Naive thymus-derived CD4-positive, alpha-beta T cell (primary cell): ENCODE measurements at regions not wholly inside any gene's neighbourhood (a gene's known extent, or its start where the extent isn't known, plus 50 kb on each side); places are given as distances from the start of the nearest gene placed in this dataset.

Source experiments
- ATAC-seq: fragments of 150-1000 bp; cut with Tn5 transposase; 2 replicates; pipeline ENCODE4 v1.10.0; 2021; ENCODE audit warnings: mild to moderate bottlenecking, moderate library complexity
- CTCF ChIA-PET: fragments of 350-600 bp; sonication (Branson Sonifier 250); formaldehyde crosslinking; loops from one replicate; lab custom pipeline; 2021; ENCODE audit warnings: antibody characterized with exemption; lab: Charles Lee
- POLR2A ChIA-PET: fragments of 350-600 bp; sonication (Branson Sonifier 250); formaldehyde crosslinking; loops from one replicate; lab custom pipeline; 2021; ENCODE audit warnings: antibody characterized with exemption, inconsistent platforms; lab: Charles Lee
- DNase-seq, 9 donors: peaks; one replicate each; pipeline versions ENCODE4 v3.0.0 to v3.0.0-alpha.2; 2020 to 2022; ENCODE audit warnings: mixed read lengths in 1 of 9
- H3K27ac ChIP-seq: one replicate; pipeline ENCODE4 v1.7.0; 2013; ENCODE audit warnings: mild to moderate bottlenecking, low read depth, low read length, moderate library complexity
- H3K27me3 ChIP-seq, 2 donors: one replicate each; pipeline ENCODE4 v1.7.0; 2013; ENCODE audit warnings: low read length in 2 of 2, mild to moderate bottlenecking in 2 of 2, moderate library complexity in 2 of 2; ENCODE audit not compliant: control insufficient read depth in 2 of 2, insufficient read depth in 2 of 2
- H3K36me3 ChIP-seq, 3 experiments: 1 replicate in 2 of 3; 2 replicates in 1 of 3; pipeline ENCODE4 v1.7.0; 2013; ENCODE audit warnings: low read length in 3 of 3, mild to moderate bottlenecking in 3 of 3, moderate library complexity in 1 of 3; ENCODE audit not compliant: insufficient read depth in 3 of 3, control insufficient read depth in 2 of 3
- H3K4me1 ChIP-seq, 2 donors: one replicate each; pipeline ENCODE4 v1.7.0; 2013; ENCODE audit warnings: low read length in 2 of 2, mild to moderate bottlenecking in 2 of 2, moderate library complexity in 1 of 2; ENCODE audit not compliant: control insufficient read depth in 2 of 2, insufficient read depth in 2 of 2
- H3K4me3 ChIP-seq: 2 replicates; pipeline ENCODE4 v1.7.0; 2013; ENCODE audit warnings: mild to moderate bottlenecking, low read length
- H3K9me3 ChIP-seq, 3 experiments: 1 replicate in 2 of 3; 2 replicates in 1 of 3; pipeline ENCODE4 v1.7.0; 2013; ENCODE audit warnings: low read length in 3 of 3; ENCODE audit not compliant: control insufficient read depth in 2 of 3
- H3K27ac Mint-ChIP-seq, 9 donors: one replicate each; pipeline ENCODE4 v1.8.0; 2020 to 2022; ENCODE audit warnings: mixed read lengths in 9 of 9, mild to moderate bottlenecking in 8 of 9, moderate library complexity in 5 of 9, inconsistent platforms in 2 of 9
- H3K27me3 Mint-ChIP-seq, 5 donors: one replicate each; pipeline ENCODE4 v1.8.0; 2021 to 2022; ENCODE audit warnings: mixed read lengths in 5 of 5, mild to moderate bottlenecking in 1 of 5
- H3K36me3 Mint-ChIP-seq, 5 donors: one replicate each; pipeline ENCODE4 v1.8.0; 2020 to 2022; ENCODE audit warnings: mixed read lengths in 5 of 5, mild to moderate bottlenecking in 3 of 5, inconsistent platforms in 1 of 5
- H3K4me1 Mint-ChIP-seq, 7 donors: one replicate each; pipeline ENCODE4 v1.8.0; 2020 to 2022; ENCODE audit warnings: mixed read lengths in 7 of 7, mild to moderate bottlenecking in 3 of 7, inconsistent platforms in 1 of 7
- H3K4me3 Mint-ChIP-seq, 10 donors: one replicate each; pipeline ENCODE4 v1.8.0; 2020 to 2022; ENCODE audit warnings: mild to moderate bottlenecking in 10 of 10, mixed read lengths in 10 of 10, moderate library complexity in 6 of 10, inconsistent platforms in 2 of 10
- H3K9me3 Mint-ChIP-seq, 11 donors: one replicate each; pipeline ENCODE4 v1.8.0; 2020 to 2022; ENCODE audit warnings: mixed read lengths in 11 of 11, mild to moderate bottlenecking in 4 of 11, inconsistent platforms in 1 of 11, moderate library complexity in 1 of 11
- intact Hi-C, 2 donors: fragments of 100-400 bp; cut with micrococcal nuclease; formaldehyde crosslinking; loops; one replicate each; pipeline ENCODE4 v1.15.1; 2023

GRCh38 chr7:19239951-19240350 is 94.7 kb upstream of the FERD3L start:
- POLR2A ChIA-PET = no interaction called here
- Mint-ChIP-seq H3K27me3 (peaks cover 0 to 4% (median 0%) of the 10 kb centered on the region in 5 donors), H3K36me3 (no peaks in the 10 kb centered on the region), H3K4me3 (no peak overlapping the region), H3K4me1 (no peaks in the 10 kb centered on the region), H3K9me3 (peaks cover 0 to 37% (median 12%) of the 10 kb centered on the region in 11 donors), H3K27ac (no peak overlapping the region)
- no peak for ATAC-seq
- H3K36me3 ChIP-seq = no peaks in the 10 kb centered on the region
- no peak overlapping the region for H3K4me3 ChIP-seq
- intact Hi-C loops = no loop called here
- H3K4me1 ChIP-seq = no peaks in the 10 kb centered on the region
- H3K27me3 ChIP-seq = no peaks in the 10 kb centered on the region
- CTCF ChIA-PET = no interaction called here
- no peaks in the 10 kb centered on the region for H3K9me3 ChIP-seq
- no peak for DNase-seq
- no peak overlapping the region for H3K27ac ChIP-seq

- CTCF ChIA-PET = no interaction called here
- H3K36me3 ChIP-seq = no peaks in the 10 kb centered on the region
- H3K9me3 ChIP-seq = no peaks in the 10 kb centered on the region
- Mint-ChIP-seq H3K27me3 (no peaks in the 10 kb centered on the region), H3K4me1 (no peaks in the 10 kb centered on the region), H3K4me3 (no peak overlapping the region), H3K27ac (no peak overlapping the region), H3K9me3 (peaks cover 0 to 23% (median 5%) of the 10 kb centered on the region in 11 donors), H3K36me3 (no peaks in the 10 kb centered on the region)
- no peak overlapping the region for H3K27ac ChIP-seq
- no peaks in the 10 kb centered on the region for H3K4me1 ChIP-seq
- no peak overlapping the region for H3K4me3 ChIP-seq
- ATAC-seq = no peak
- H3K27me3 ChIP-seq = no peaks in the 10 kb centered on the region
- POLR2A ChIA-PET = no interaction called here
- DNase-seq = no peak
- intact Hi-C loops = no loop called here
Observed at GRCh38 chr7:19235680-19236079, 90.5 kb upstream of the FERD3L start.

GRCh38 chr7:19224951-19225350 is 79.7 kb upstream of the FERD3L start:
- H3K4me1 Mint-ChIP-seq = no peaks in the 10 kb centered on the region
- POLR2A ChIA-PET = no interaction called here
- Histone ChIP-seq H3K27ac (no peak overlapping the region), H3K27me3 (no peaks in the 10 kb centered on the region), H3K9me3 (no peaks in the 10 kb centered on the region), H3K36me3 (no peaks in the 10 kb centered on the region), H3K4me3 (no peak overlapping the region), H3K4me1 (no peaks in the 10 kb centered on the region)
- H3K27ac Mint-ChIP-seq = no peak overlapping the region
- peaks cover 2 to 19% (median 14%) of the 10 kb centered on the region in 11 donors for H3K9me3 Mint-ChIP-seq
- DNase-seq = no peak
- ATAC-seq = no peak
- no peaks in the 10 kb centered on the region for H3K27me3 Mint-ChIP-seq
- CTCF ChIA-PET = no interaction called here
- no peak overlapping the region for H3K4me3 Mint-ChIP-seq
- intact Hi-C loops = no loop called here
- H3K36me3 Mint-ChIP-seq = no peaks in the 10 kb centered on the region

- H3K4me3 Mint-ChIP-seq = no peak overlapping the region
- H3K27me3 ChIP-seq = no peaks in the 10 kb centered on the region
- H3K36me3 Mint-ChIP-seq = no peaks in the 10 kb centered on the region
- H3K27ac ChIP-seq = no peak overlapping the region
- ChIA-PET POLR2A (no interaction called here), CTCF (no interaction called here)
- ATAC-seq = no peak
- no peaks in the 10 kb centered on the region for H3K27me3 Mint-ChIP-seq
- intact Hi-C loops = no loop called here
- no peak overlapping the region for H3K27ac Mint-ChIP-seq
- H3K9me3 ChIP-seq = no peaks in the 10 kb centered on the region
- no peak for DNase-seq
- no peaks in the 10 kb centered on the region for H3K4me1 Mint-ChIP-seq
- H3K9me3 Mint-ChIP-seq = peaks cover 0 to 12% (median 0%) of the 10 kb centered on the region in 11 donors
- no peak overlapping the region for H3K4me3 ChIP-seq
- H3K4me1 ChIP-seq = no peaks in the 10 kb centered on the region
- no peaks in the 10 kb centered on the region for H3K36me3 ChIP-seq
Observed at GRCh38 chr7:19215412-19215811, 70.2 kb upstream of the FERD3L start.

- no peak for ATAC-seq
- no peak overlapping the region for H3K4me3 Mint-ChIP-seq
- H3K27me3 Mint-ChIP-seq = no peaks in the 10 kb centered on the region
- DNase-seq = no peak
- POLR2A ChIA-PET = no interaction called here
- intact Hi-C loops = no loop called here
- H3K4me1 Mint-ChIP-seq = no peaks in the 10 kb centered on the region
- CTCF ChIA-PET = no interaction called here
- H3K27ac ChIP-seq = no peak overlapping the region
- H3K27me3 ChIP-seq = no peaks in the 10 kb centered on the region
- no peak overlapping the region for H3K4me3 ChIP-seq
- no peak overlapping the region for H3K27ac Mint-ChIP-seq
- no peaks in the 10 kb centered on the region for H3K9me3 ChIP-seq
- H3K4me1 ChIP-seq = no peaks in the 10 kb centered on the region
- no peaks in the 10 kb centered on the region for H3K36me3 ChIP-seq
- peaks cover 0 to 13% (median 0%) of the 10 kb centered on the region in 11 donors for H3K9me3 Mint-ChIP-seq
- no peaks in the 10 kb centered on the region for H3K36me3 Mint-ChIP-seq
Observed at GRCh38 chr7:19213746-19214145, 68.5 kb upstream of the FERD3L start.

GRCh38 chr7:19210893-19211413 is 65.7 kb upstream of the FERD3L start:
- Histone ChIP-seq H3K27me3 (no peaks in the 10 kb centered on the region), H3K4me3 (no peak overlapping the region), H3K4me1 (no peaks in the 10 kb centered on the region), H3K36me3 (no peaks in the 10 kb centered on the region), H3K27ac (no peak overlapping the region), H3K9me3 (no peaks in the 10 kb centered on the region)
- H3K9me3 Mint-ChIP-seq = peaks cover 0 to 18% (median 0%) of the 10 kb centered on the region in 11 donors
- intact Hi-C loops = no loop called here
- no peak for DNase-seq
- no peaks in the 10 kb centered on the region for H3K27me3 Mint-ChIP-seq
- H3K4me3 Mint-ChIP-seq = no peak overlapping the region
- no peaks in the 10 kb centered on the region for H3K4me1 Mint-ChIP-seq
- ATAC-seq = no peak
- ChIA-PET CTCF (no interaction called here), POLR2A (no interaction called here)
- no peak overlapping the region for H3K27ac Mint-ChIP-seq
- no peaks in the 10 kb centered on the region for H3K36me3 Mint-ChIP-seq

- POLR2A ChIA-PET = no interaction called here
- H3K27ac ChIP-seq = no peak overlapping the region
- Mint-ChIP-seq H3K27me3 (no peaks in the 10 kb centered on the region), H3K27ac (no peak overlapping the region), H3K4me1 (no peaks in the 10 kb centered on the region), H3K4me3 (no peak overlapping the region), H3K36me3 (no peaks in the 10 kb centered on the region), H3K9me3 (peaks cover 0 to 17% (median 0%) of the 10 kb centered on the region in 11 donors)
- H3K4me1 ChIP-seq = no peaks in the 10 kb centered on the region
- CTCF ChIA-PET = no interaction called here
- no peaks in the 10 kb centered on the region for H3K9me3 ChIP-seq
- no peak overlapping the region for H3K4me3 ChIP-seq
- no peaks in the 10 kb centered on the region for H3K27me3 ChIP-seq
- DNase-seq (no peak), ATAC-seq (no peak)
- H3K36me3 ChIP-seq = no peaks in the 10 kb centered on the region
- intact Hi-C loops = no loop called here
Observed at GRCh38 chr7:19209166-19209696, 64.0 kb upstream of the FERD3L start.
